ENCODE measurements at regions not wholly inside any gene's neighbourhood (a gene's known extent, or its start where the extent isn't known, plus 50 kb on each side); places are given as distances from the start of the nearest gene placed in this dataset.

GRCh38 chr1:234990874-234991801 lies 137.5 kb downstream of the TOMM20 start:
- H3K9me3 ChIP-seq (ENCODE audit: low read length): no peaks in the 10 kb centered on the region
- H3K9ac ChIP-seq (ENCODE audit: low read length): no peak overlapping the region
- H3K9me2 ChIP-seq (replicated peaks; ENCODE audit: insufficient read depth, low read length): no peaks in the 10 kb centered on the region
- H3K79me2 ChIP-seq (ENCODE audit: low read length): no peaks in the 10 kb centered on the region
- H3K27ac ChIP-seq (ENCODE audit: low read length): no peak overlapping the region
- H3K36me3 ChIP-seq (ENCODE audit: insufficient read depth, low read length): no peaks in the 10 kb centered on the region
- no peak overlapping the region for H2AFZ ChIP-seq (ENCODE audit: low read length)
- H3K4me2 ChIP-seq (ENCODE audit: low read depth, low read length, poor library complexity, severe bottlenecking): no peak overlapping the region
- DNase-seq: no peak
- no peaks in the 10 kb centered on the region for H3K27me3 ChIP-seq (ENCODE audit: low read length)
- no peaks in the 10 kb centered on the region for H4K20me1 ChIP-seq (ENCODE audit: insufficient read depth, low read depth, low read length)
- no peak overlapping the region for H3K4me3 ChIP-seq (ENCODE audit: low read length)
- H3K4me1 ChIP-seq (ENCODE audit: low read length): no peaks in the 10 kb centered on the region

GRCh38 chr1:234990328-234990675 lies 138.3 kb downstream of the TOMM20 start:
- no peaks in the 10 kb centered on the region for H3K4me1 ChIP-seq (ENCODE audit: low read length)
- H3K79me2 ChIP-seq (ENCODE audit: low read length): no peaks in the 10 kb centered on the region
- no peak overlapping the region for H2AFZ ChIP-seq (ENCODE audit: low read length)
- H3K9me3 ChIP-seq (ENCODE audit: low read length): no peaks in the 10 kb centered on the region
- H3K4me3 ChIP-seq (ENCODE audit: low read length): no peak overlapping the region
- no peak overlapping the region for H3K27ac ChIP-seq (ENCODE audit: low read length)
- H3K4me2 ChIP-seq (ENCODE audit: low read depth, low read length, poor library complexity, severe bottlenecking): no peak overlapping the region
- no peak for DNase-seq
- no peaks in the 10 kb centered on the region for H3K36me3 ChIP-seq (ENCODE audit: insufficient read depth, low read length)
- H3K9ac ChIP-seq (ENCODE audit: low read length): no peak overlapping the region
- no peaks in the 10 kb centered on the region for H3K9me2 ChIP-seq (replicated peaks; ENCODE audit: insufficient read depth, low read length)
- H4K20me1 ChIP-seq (ENCODE audit: insufficient read depth, low read depth, low read length): no peaks in the 10 kb centered on the region
- H3K27me3 ChIP-seq (ENCODE audit: low read length): no peaks in the 10 kb centered on the region

DNA sequence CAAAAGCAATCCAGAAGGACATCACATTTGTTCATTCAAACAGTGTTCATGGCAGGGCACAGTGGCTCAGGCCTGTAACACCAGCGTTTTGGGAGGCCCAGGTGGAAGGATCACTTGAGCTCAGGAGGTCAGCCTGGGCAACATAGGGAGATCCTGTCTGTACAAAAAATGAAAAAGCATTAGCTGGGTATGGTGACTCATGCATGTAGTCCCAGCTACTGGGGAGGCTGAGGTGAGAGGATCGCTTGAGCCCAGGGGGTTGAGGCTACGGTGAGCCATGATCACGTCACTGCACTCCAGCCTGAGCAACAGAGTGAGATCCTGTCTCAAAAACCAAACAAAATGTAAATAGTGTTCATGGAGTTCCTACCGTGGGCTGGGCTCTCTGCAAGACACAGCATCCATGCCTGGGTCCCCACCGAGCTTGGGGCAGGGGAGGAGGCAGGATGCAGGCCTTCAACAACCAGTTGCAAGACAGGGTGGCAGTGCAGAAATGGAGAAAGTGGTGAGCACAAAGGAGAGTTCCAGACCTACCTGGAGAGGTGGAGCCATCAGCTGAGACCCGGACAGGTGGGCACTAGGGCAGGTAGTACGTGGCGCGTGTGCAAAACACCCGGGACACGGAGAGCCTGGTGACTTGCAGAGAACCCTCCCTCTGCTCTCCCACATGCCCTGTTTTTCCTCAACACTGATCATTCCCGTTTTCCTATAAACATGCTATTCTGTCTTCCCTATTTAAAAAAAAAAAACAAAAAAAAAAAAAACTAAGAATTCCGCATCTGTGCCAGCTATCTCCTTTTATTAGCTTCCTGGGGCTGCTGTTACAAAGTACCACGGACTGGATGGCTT lies 138.9 kb downstream of the TOMM20 start:
- no peak for DNase-seq
- peaks cover under 1% of the 10 kb centered on the region for H3K4me1 ChIP-seq (ENCODE audit: low read length)
- no peaks in the 10 kb centered on the region for H4K20me1 ChIP-seq (ENCODE audit: insufficient read depth, low read depth, low read length)
- no peaks in the 10 kb centered on the region for H3K9me3 ChIP-seq (ENCODE audit: low read length)
- H3K9me2 ChIP-seq (replicated peaks; ENCODE audit: insufficient read depth, low read length): no peaks in the 10 kb centered on the region
- H3K36me3 ChIP-seq (ENCODE audit: insufficient read depth, low read length): no peaks in the 10 kb centered on the region
- no peak overlapping the region for H3K9ac ChIP-seq (ENCODE audit: low read length)
- no peaks in the 10 kb centered on the region for H3K79me2 ChIP-seq (ENCODE audit: low read length)
- H3K4me3 ChIP-seq (ENCODE audit: low read length): no peak overlapping the region
- H3K27ac ChIP-seq (ENCODE audit: low read length): no peak overlapping the region
- no peak overlapping the region for H3K4me2 ChIP-seq (ENCODE audit: low read depth, low read length, poor library complexity, severe bottlenecking)
- H3K27me3 ChIP-seq (ENCODE audit: low read length): no peaks in the 10 kb centered on the region
- H2AFZ ChIP-seq (ENCODE audit: low read length): no peak overlapping the region

- DNase-seq: no peak
- H3K9ac ChIP-seq (ENCODE audit: low read length): no peak overlapping the region
- no peaks in the 10 kb centered on the region for H3K9me2 ChIP-seq (replicated peaks; ENCODE audit: insufficient read depth, low read length)
- H3K4me3 ChIP-seq (ENCODE audit: low read length): no peak overlapping the region
- H3K27me3 ChIP-seq (ENCODE audit: low read length): no peaks in the 10 kb centered on the region
- no peaks in the 10 kb centered on the region for H3K36me3 ChIP-seq (ENCODE audit: insufficient read depth, low read length)
- H3K4me1 ChIP-seq (ENCODE audit: low read length): peaks cover 7% of the 10 kb centered on the region
- no peaks in the 10 kb centered on the region for H3K79me2 ChIP-seq (ENCODE audit: low read length)
- H4K20me1 ChIP-seq (ENCODE audit: insufficient read depth, low read depth, low read length): no peaks in the 10 kb centered on the region
- no peak overlapping the region for H3K27ac ChIP-seq (ENCODE audit: low read length)
- no peaks in the 10 kb centered on the region for H3K9me3 ChIP-seq (ENCODE audit: low read length)
- no peak overlapping the region for H3K4me2 ChIP-seq (ENCODE audit: low read depth, low read length, poor library complexity, severe bottlenecking)
- no peak overlapping the region for H2AFZ ChIP-seq (ENCODE audit: low read length)
Observed at GRCh38 chr1:234989019-234989418, 139.6 kb downstream of the TOMM20 start.

DNA sequence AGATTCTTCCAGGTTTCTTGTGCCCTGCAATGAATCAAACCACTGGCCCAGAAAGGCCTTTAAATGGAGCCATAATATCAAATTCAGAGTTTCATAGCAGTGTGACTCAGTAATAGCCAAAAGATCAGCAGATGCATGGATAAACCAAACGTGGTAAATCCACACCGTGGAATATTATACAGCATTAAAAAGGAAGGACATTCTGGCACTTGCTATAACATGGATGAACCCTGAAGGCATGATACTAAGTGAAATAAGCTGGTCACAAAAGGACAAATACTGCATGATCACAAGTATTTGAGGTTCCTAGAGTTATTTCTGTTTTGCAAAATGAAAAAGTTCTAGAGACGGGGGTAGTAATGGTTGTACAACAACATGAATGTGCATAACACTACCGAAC lies 140.1 kb downstream of the TOMM20 start:
- H4K20me1 ChIP-seq (ENCODE audit: insufficient read depth, low read depth, low read length): no peaks in the 10 kb centered on the region
- no peak overlapping the region for H3K27ac ChIP-seq (ENCODE audit: low read length)
- H2AFZ ChIP-seq (ENCODE audit: low read length): no peak overlapping the region
- no peaks in the 10 kb centered on the region for H3K79me2 ChIP-seq (ENCODE audit: low read length)
- no peak overlapping the region for H3K4me3 ChIP-seq (ENCODE audit: low read length)
- H3K36me3 ChIP-seq (ENCODE audit: insufficient read depth, low read length): no peaks in the 10 kb centered on the region
- no peak overlapping the region for H3K9ac ChIP-seq (ENCODE audit: low read length)
- H3K9me2 ChIP-seq (replicated peaks; ENCODE audit: insufficient read depth, low read length): no peaks in the 10 kb centered on the region
- DNase-seq: no peak
- no peaks in the 10 kb centered on the region for H3K9me3 ChIP-seq (ENCODE audit: low read length)
- H3K4me1 ChIP-seq (ENCODE audit: low read length): peaks cover 8% of the 10 kb centered on the region
- H3K4me2 ChIP-seq (ENCODE audit: low read depth, low read length, poor library complexity, severe bottlenecking): no peak overlapping the region
- H3K27me3 ChIP-seq (ENCODE audit: low read length): no peaks in the 10 kb centered on the region

DNA sequence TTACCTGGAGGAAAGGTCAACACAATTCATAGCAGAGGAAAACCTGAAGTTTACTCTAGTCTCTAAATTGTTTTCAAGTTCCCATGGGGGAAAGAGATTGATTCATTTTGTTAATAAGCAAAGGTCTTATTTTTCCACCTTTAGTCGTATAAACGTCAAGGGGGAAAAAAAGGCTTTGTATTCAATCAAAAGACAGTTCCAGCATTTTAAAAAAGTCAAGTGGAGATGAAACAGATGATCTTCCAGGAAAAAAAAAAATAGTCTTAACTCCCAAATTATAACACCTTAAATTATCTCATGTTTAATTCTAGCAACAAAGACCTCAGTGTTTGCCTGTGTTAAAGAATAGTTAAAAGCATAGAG lies 140.5 kb downstream of the TOMM20 start:
- Histone ChIP-seq H3K4me3 (ENCODE audit: low read length) (no peak overlapping the region), H3K9me3 (ENCODE audit: low read length) (no peaks in the 10 kb centered on the region), H2AFZ (ENCODE audit: low read length) (no peak overlapping the region), H3K4me1 (ENCODE audit: low read length) (peaks cover 8% of the 10 kb centered on the region), H3K4me2 (ENCODE audit: low read depth, low read length, poor library complexity, severe bottlenecking) (no peak overlapping the region), H3K79me2 (ENCODE audit: low read length) (no peaks in the 10 kb centered on the region), H3K9me2 (replicated peaks; ENCODE audit: insufficient read depth, low read length) (no peaks in the 10 kb centered on the region), H4K20me1 (ENCODE audit: insufficient read depth, low read depth, low read length) (no peaks in the 10 kb centered on the region), H3K9ac (ENCODE audit: low read length) (no peak overlapping the region), H3K36me3 (ENCODE audit: insufficient read depth, low read length) (no peaks in the 10 kb centered on the region), H3K27ac (ENCODE audit: low read length) (no peak overlapping the region), H3K27me3 (ENCODE audit: low read length) (no peaks in the 10 kb centered on the region)
- no peak for DNase-seq

- Histone ChIP-seq H4K20me1 (ENCODE audit: insufficient read depth, low read depth, low read length) (no peaks in the 10 kb centered on the region), H2AFZ (ENCODE audit: low read length) (no peak overlapping the region; the same call in 1 of the 2 replicates), H3K27me3 (ENCODE audit: low read length) (no peaks in the 10 kb centered on the region), H3K27ac (ENCODE audit: low read length) (no peak overlapping the region), H3K4me2 (ENCODE audit: low read depth, low read length, poor library complexity, severe bottlenecking) (no peak overlapping the region), H3K79me2 (ENCODE audit: low read length) (no peaks in the 10 kb centered on the region), H3K9ac (ENCODE audit: low read length) (no peak overlapping the region), H3K4me1 (ENCODE audit: low read length) (peaks cover 8% of the 10 kb centered on the region), H3K9me2 (replicated peaks; ENCODE audit: insufficient read depth, low read length) (no peaks in the 10 kb centered on the region), H3K9me3 (ENCODE audit: low read length) (no peaks in the 10 kb centered on the region), H3K4me3 (ENCODE audit: low read length) (no peak overlapping the region), H3K36me3 (ENCODE audit: insufficient read depth, low read length) (no peaks in the 10 kb centered on the region)
- no peak for DNase-seq
Observed at GRCh38 chr1:234987415-234988154, 141.1 kb downstream of the TOMM20 start.

Data from Karpas-422 (cell line).